Eye (tissue), 1 donor: ENCODE measurements at regions not wholly inside any gene's neighbourhood (a gene's known extent, or its start where the extent isn't known, plus 50 kb on each side); places are given as distances from the start of the nearest gene placed in this dataset.
A peak's percentile ranks its signal among the peaks of the same experiment; 100 is the strongest.
"Not testable (repeated sequence)": the region's sequence is repeated elsewhere in the genome, so short reads cannot be mapped to it uniquely, and the experiment has no call there.

Source experiments
- DNase-seq: peaks from one replicate; pipeline ENCODE4 v3.0.0-alpha.2; 2015

DNA sequence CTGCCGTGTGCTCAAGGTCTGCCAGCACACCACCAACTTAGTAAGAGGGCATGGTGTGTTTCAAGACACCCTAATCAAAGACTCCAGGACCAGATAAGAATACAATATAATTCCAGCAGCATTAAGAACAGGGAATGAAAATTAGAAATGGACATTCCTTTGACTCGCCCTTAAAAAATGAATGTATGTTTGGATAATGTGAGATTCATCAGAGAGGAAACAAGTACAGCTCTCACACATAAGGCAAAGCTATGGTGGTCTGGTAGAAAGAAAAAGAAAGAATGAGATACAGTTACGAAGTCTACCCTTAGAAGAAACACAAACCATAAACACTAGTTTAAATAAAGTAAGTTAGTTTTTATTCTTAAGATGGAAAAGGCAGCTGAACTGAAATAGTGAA, 174.8 kb upstream of the ANK3 start:
- no peak for DNase-seq

- no peak for DNase-seq
Measured at GRCh38 chr10:60560451-60560850, 170.8 kb upstream of the ANK3 start.

DNA sequence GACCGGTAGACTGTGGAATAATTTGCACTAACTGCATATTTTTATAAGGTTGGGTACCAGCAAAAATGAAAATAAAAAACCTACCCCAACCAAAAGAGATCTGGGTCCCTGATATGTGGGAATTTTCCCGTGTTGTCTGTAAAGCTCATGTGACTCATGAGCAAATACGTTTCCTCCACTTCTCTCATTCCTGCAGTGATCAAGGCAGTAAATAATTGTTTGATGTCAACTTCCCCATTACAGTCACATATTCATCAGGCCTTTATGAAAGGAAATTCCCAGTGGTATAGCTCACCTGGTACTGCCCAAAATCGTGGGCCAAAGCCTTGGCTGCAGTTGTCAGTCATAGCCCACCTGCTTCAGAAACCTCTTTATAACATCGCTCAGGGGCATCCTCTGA, 166.0 kb upstream of the ANK3 start:
- no peak for DNase-seq

GRCh38 chr10:60549686-60550085, 160.0 kb upstream of the ANK3 start:
- no peak for DNase-seq

GRCh38 chr10:60542657-60543056, 153.0 kb upstream of the ANK3 start:
- no peak for DNase-seq

GRCh38 chr10:60541451-60541850, 151.8 kb upstream of the ANK3 start:
- DNase-seq = no peak

DNA sequence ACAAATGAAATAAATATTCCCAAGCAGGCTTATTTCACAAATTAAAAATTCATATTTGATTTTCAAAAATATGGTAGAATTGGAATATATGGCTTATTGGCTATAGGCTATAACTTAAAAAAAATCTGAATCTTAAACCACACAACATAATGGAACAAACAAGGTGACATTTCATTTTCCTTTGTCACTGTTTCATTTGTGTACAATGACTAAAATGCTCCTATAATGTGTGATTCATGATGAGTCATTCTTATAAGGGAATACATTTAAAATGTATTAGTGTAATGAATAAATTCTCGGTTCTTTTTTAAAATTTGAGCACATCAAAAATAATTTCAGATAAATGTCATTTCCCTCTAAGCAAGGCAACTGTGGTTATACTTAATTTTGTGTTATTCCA, 148.0 kb upstream of the ANK3 start:
- DNase-seq = no peak

GRCh38 chr10:60536529-60537114, 146.9 kb upstream of the ANK3 start:
- DNase-seq = no peak

DNA sequence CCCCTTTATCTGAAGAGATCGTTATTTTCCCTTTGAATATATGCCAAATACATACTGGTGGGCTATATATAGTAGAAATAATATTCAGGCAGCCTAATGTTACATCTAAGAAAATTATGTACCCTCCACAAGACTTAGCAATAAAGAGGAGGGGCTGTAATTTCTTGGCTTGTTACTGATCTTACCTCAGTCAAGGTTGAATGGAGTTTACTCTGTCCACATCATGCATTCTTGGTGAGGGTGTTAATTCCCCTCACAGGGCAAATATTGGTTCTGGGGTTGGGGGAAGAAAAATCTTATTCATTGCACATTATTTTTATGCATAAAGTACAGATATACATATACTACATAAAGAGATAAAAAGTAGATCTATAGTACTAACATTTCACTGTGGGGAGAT, 145.8 kb upstream of the ANK3 start:
- no peak for DNase-seq

- DNase-seq = no peak
Measured at GRCh38 chr10:60534761-60535389, 145.2 kb upstream of the ANK3 start.

- no peak for DNase-seq
Measured at GRCh38 chr10:60532696-60533468, 143.2 kb upstream of the ANK3 start.

- DNase-seq = no peak
Measured at GRCh38 chr10:60531006-60531405, 141.3 kb upstream of the ANK3 start.

GRCh38 chr10:60527676-60528075, 138.0 kb upstream of the ANK3 start:
- DNase-seq = no peak

- peak; percentile 84 for DNase-seq
Measured at GRCh38 chr10:60525716-60526585, 136.3 kb upstream of the ANK3 start.

DNA sequence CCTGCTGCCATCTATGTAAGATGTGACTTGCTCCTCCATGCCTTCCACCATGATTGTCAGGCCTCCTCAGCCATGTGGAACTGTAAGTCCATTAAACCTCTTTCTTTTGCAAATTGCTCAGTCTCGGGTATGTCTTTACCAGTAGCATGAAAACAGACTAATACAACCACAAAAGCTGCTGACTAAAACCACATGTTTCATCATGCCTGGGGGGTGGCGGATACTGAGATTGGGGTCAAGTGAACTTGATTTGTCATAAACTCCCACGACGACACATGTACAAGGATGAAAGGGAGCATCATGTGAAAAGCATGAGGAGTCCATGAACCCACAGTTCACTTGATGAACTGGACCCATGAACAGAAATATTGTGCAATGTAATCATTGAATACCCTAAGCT, 134.9 kb upstream of the ANK3 start:
- DNase-seq = no peak

GRCh38 chr10:60523371-60523770, 133.7 kb upstream of the ANK3 start:
- DNase-seq = not testable (repeated sequence)

- DNase-seq = no peak
Measured at GRCh38 chr10:60522617-60523016, 132.9 kb upstream of the ANK3 start.

- peak; percentile 78 for DNase-seq
Measured at GRCh38 chr10:60521974-60522405, 132.3 kb upstream of the ANK3 start.

DNA sequence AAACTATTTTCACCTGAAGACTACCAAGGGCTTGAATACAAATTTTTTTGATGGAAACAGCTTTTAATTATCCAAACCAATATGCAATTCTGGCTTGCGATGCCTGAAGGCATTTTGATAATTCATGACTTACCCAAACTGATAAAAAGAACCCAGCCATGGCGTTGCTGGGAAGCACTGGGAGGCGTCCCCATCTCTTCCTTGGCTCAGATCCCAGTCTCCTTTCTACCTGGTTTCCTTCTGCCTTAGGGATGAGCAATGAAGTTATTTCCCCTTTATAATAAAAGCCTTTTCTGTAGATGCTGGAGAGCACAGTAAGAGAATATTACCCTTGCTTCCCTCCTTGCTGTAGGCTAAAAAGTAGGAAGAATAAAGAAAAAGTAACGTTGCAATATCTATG, 129.1 kb upstream of the ANK3 start:
- DNase-seq = no peak

DNA sequence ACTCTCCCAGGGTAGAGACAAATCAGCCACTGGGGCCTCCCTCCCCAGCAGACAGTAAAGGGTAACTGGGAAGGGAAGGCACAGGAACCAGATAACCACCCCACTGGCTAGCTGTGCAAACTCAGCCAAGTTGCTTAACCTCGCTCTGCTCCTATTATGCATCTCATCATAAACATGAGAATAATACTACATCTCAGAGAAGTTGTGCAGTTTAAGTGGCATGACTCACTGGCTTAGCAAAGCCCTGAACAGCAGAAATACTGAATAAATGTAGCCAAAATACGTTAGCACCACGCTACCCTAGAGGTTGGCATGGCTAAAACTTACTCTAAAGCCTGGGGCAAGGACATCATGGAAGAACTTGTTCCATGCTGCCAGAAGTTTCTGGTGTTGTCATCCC, 128.1 kb upstream of the ANK3 start:
- DNase-seq = no peak

GRCh38 chr10:60513281-60513680, 123.6 kb upstream of the ANK3 start:
- no peak for DNase-seq

GRCh38 chr10:60511477-60512229, 122.0 kb upstream of the ANK3 start:
- DNase-seq = peak; percentile 53

GRCh38 chr10:60508831-60509230, 119.2 kb upstream of the ANK3 start:
- no peak for DNase-seq
